ENCODE measurements at regions not wholly inside any gene's neighbourhood (a gene's known extent, or its start where the extent isn't known, plus 50 kb on each side); places are given as distances from the start of the nearest gene placed in this dataset.

- no peak for DNase-seq (ENCODE audit: low spot score)
- Histone ChIP-seq H3K9me3 (ENCODE audit: low read depth, low read length, poor library complexity, severe bottlenecking) (no peaks in the 10 kb centered on the region), H3K36me3 (ENCODE audit: insufficient read depth, low read length, poor library complexity, severe bottlenecking) (no peaks in the 10 kb centered on the region), H3K4me1 (ENCODE audit: insufficient read depth, low read length, poor library complexity, severe bottlenecking) (no peaks in the 10 kb centered on the region), H3K27me3 (replicated peaks; ENCODE audit: insufficient read depth, low read depth, low read length, poor library complexity) (no peaks in the 10 kb centered on the region), H3K4me3 (ENCODE audit: low read depth, low read length, poor library complexity, severe bottlenecking) (no peak overlapping the region), H3K27ac (ENCODE audit: low read depth, low read length, poor library complexity, severe bottlenecking) (no peak overlapping the region)
- ChIA-PET CTCF (no interaction called here), POLR2A (ENCODE audit: low non-redundant PET) (no interaction called here)
- intact Hi-C loops (cut with micrococcal nuclease; ENCODE audit: unreplicated experiment) = no loop called here
- no TSS peak for BruUV-seq (replicated peaks)
- TF ChIP-seq EZH2 (IDR thresholded peaks at IDR 0.05; ENCODE audit: borderline replicate concordance, low read depth, low read length, poor library complexity, severe bottlenecking) (no peak), CTCF (conservative IDR thresholded peaks at IDR 0.05; ENCODE audit: low read depth, low read length) (no peak)
These were observed 804.5 kb upstream of the MIR17HG start for GRCh38 chr13:90542959-90543505.

GRCh38 chr13:90545070-90545840 lies 802.2 kb upstream of the MIR17HG start:
- intact Hi-C loops (cut with micrococcal nuclease; ENCODE audit: unreplicated experiment) = no loop called here
- no peaks in the 10 kb centered on the region for H3K27me3 ChIP-seq (replicated peaks; ENCODE audit: insufficient read depth, low read depth, low read length, poor library complexity)
- H3K36me3 ChIP-seq (ENCODE audit: insufficient read depth, low read length, poor library complexity, severe bottlenecking) = no peaks in the 10 kb centered on the region
- DNase-seq (ENCODE audit: low spot score) = no peak
- TF ChIP-seq CTCF (conservative IDR thresholded peaks at IDR 0.05; ENCODE audit: low read depth, low read length) (no peak), EZH2 (IDR thresholded peaks at IDR 0.05; ENCODE audit: borderline replicate concordance, low read depth, low read length, poor library complexity, severe bottlenecking) (no peak)
- no peaks in the 10 kb centered on the region for H3K4me1 ChIP-seq (ENCODE audit: insufficient read depth, low read length, poor library complexity, severe bottlenecking)
- no peaks in the 10 kb centered on the region for H3K9me3 ChIP-seq (ENCODE audit: low read depth, low read length, poor library complexity, severe bottlenecking)
- no peak overlapping the region for H3K4me3 ChIP-seq (ENCODE audit: low read depth, low read length, poor library complexity, severe bottlenecking)
- ChIA-PET CTCF (no interaction called here), POLR2A (ENCODE audit: low non-redundant PET) (no interaction called here)
- no peak overlapping the region for H3K27ac ChIP-seq (ENCODE audit: low read depth, low read length, poor library complexity, severe bottlenecking)
- BruUV-seq (replicated peaks) = no TSS peak

- H3K27me3 ChIP-seq (replicated peaks; ENCODE audit: insufficient read depth, low read depth, low read length, poor library complexity) = no peaks in the 10 kb centered on the region
- no peak overlapping the region for H3K4me3 ChIP-seq (ENCODE audit: low read depth, low read length, poor library complexity, severe bottlenecking)
- TF ChIP-seq CTCF (conservative IDR thresholded peaks at IDR 0.05; ENCODE audit: low read depth, low read length) = no peak
- no peak for TF ChIP-seq EZH2 (IDR thresholded peaks at IDR 0.05; ENCODE audit: borderline replicate concordance, low read depth, low read length, poor library complexity, severe bottlenecking)
- H3K27ac ChIP-seq (ENCODE audit: low read depth, low read length, poor library complexity, severe bottlenecking) = no peak overlapping the region
- no peak for DNase-seq (ENCODE audit: low spot score)
- no TSS peak for BruUV-seq (replicated peaks)
- CTCF ChIA-PET = no interaction called here
- POLR2A ChIA-PET (ENCODE audit: low non-redundant PET) = no interaction called here
- no peaks in the 10 kb centered on the region for H3K9me3 ChIP-seq (ENCODE audit: low read depth, low read length, poor library complexity, severe bottlenecking)
- no peaks in the 10 kb centered on the region for H3K36me3 ChIP-seq (ENCODE audit: insufficient read depth, low read length, poor library complexity, severe bottlenecking)
- intact Hi-C loops (cut with micrococcal nuclease; ENCODE audit: unreplicated experiment) = no loop called here
- no peaks in the 10 kb centered on the region for H3K4me1 ChIP-seq (ENCODE audit: insufficient read depth, low read length, poor library complexity, severe bottlenecking)
These were observed 800.2 kb upstream of the MIR17HG start for GRCh38 chr13:90547272-90547790.

Measured in A673 (cell line).